Neural cell (in vitro differentiated cells): ENCODE measurements at regions not wholly inside any gene's neighbourhood (a gene's known extent, or its start where the extent isn't known, plus 50 kb on each side); places are given as distances from the start of the nearest gene placed in this dataset.

Experiments used
- H2AFZ ChIP-seq: fragments of 200-600, 300-800 bp; sonication (generic), shearing (Covaris generic); 2 replicates; pipeline ENCODE4 v1.6.0; 2014; ENCODE audit warnings: low read depth, mild to moderate bottlenecking, antibody characterized with exemption, low read length, moderate library complexity
- H3F3A ChIP-seq: fragments of 200-600 bp; shearing (Covaris generic); 2 replicates; pipeline ENCODE4 v1.6.1; 2016; ENCODE audit warnings: mild to moderate bottlenecking, moderate library complexity, mixed read lengths, antibody characterized with exemption, low read length; ENCODE audit not compliant: insufficient read depth, poor library complexity, severe bottlenecking
- H3K27ac ChIP-seq: fragments of 200-600, 300-800 bp; sonication (generic), shearing (Covaris generic); 2 replicates; pipeline ENCODE4 v1.5.1; 2014; ENCODE audit warnings: mild to moderate bottlenecking, low read length, moderate library complexity
- H3K27me3 ChIP-seq: fragments of 300-800, 200-600 bp; sonication (generic), shearing (Covaris generic); 2 replicates; pipeline ENCODE4 v1.6.0; 2014; ENCODE audit warnings: mild to moderate bottlenecking, low read depth, low read length, moderate library complexity; ENCODE audit not compliant: insufficient read depth
- H3K36me3 ChIP-seq: fragments of 300-800, 200-600 bp; sonication (generic), shearing (Covaris generic); 2 replicates; pipeline ENCODE4 v1.5.1; 2014; ENCODE audit warnings: mild to moderate bottlenecking, antibody characterized with exemption, low read length, moderate library complexity; ENCODE audit not compliant: insufficient read depth
- H3K4me2 ChIP-seq: fragments of 300-800, 200-600 bp; sonication (generic), shearing (Covaris generic); 2 replicates; pipeline ENCODE4 v1.6.0; 2014; ENCODE audit warnings: mild to moderate bottlenecking, low read length
- H3K4me3 ChIP-seq: fragments of 300-800, 200-600 bp; sonication (generic), shearing (Covaris generic); 2 replicates; pipeline ENCODE4 v1.5.1; 2014; ENCODE audit warnings: mild to moderate bottlenecking, low read length, moderate library complexity
- H3K79me2 ChIP-seq: fragments of 200-600 bp; shearing (Covaris generic); replicated peaks from 2 replicates; pipeline ENCODE4 v1.6.0; 2014; ENCODE audit warnings: mild to moderate bottlenecking, low read length, moderate library complexity; ENCODE audit not compliant: insufficient read depth
- H3K9ac ChIP-seq: fragments of 300-800, 200-600 bp; sonication (generic), shearing (Covaris generic); 2 replicates; pipeline ENCODE4 v1.6.1; 2016; ENCODE audit warnings: mild to moderate bottlenecking, low read length, mixed read lengths
- H3K9me2 ChIP-seq: fragments of 200-600 bp; shearing (Covaris generic); 2 replicates; pipeline ENCODE4 v1.6.1; 2016; ENCODE audit warnings: mild to moderate bottlenecking, low read length, mixed read lengths; ENCODE audit not compliant: insufficient read depth
- H3K9me3 ChIP-seq: fragments of 200-600, 300-800 bp; sonication (generic), shearing (Covaris generic); 2 replicates; pipeline ENCODE4 v1.6.1; 2016; ENCODE audit warnings: mild to moderate bottlenecking, mixed run types, low read length, moderate library complexity, mixed read lengths
- H4K20me1 ChIP-seq: fragments of 200-600 bp; shearing (Covaris generic); 2 replicates; pipeline ENCODE4 v1.6.1; 2016; ENCODE audit warnings: mild to moderate bottlenecking, mixed run types; ENCODE audit not compliant: insufficient read depth
- CTCF ChIP-seq: fragments of 450-650 bp; IDR thresholded peaks from 2 replicates; pipeline ENCODE4 v1.5.1; 2014; ENCODE audit warnings: antibody characterized with exemption, mild to moderate bottlenecking, moderate library complexity; ENCODE audit not compliant: poor library complexity, severe bottlenecking
- EP300 ChIP-seq: fragments of 450-650 bp; conservative IDR thresholded peaks from 2 replicates; pipeline ENCODE4 v1.6.1; 2014; ENCODE audit warnings: antibody characterized with exemption, mild to moderate bottlenecking, moderate library complexity; ENCODE audit not compliant: poor library complexity, severe bottlenecking
- EZH2 ChIP-seq: fragments of 200-600, 300-800 bp; shearing (Covaris generic), sonication (generic); IDR thresholded peaks from 2 replicates; pipeline ENCODE4 v1.6.1; 2014; ENCODE audit warnings: antibody characterized with exemption, low read length, borderline replicate concordance, mild to moderate bottlenecking; ENCODE audit not compliant: insufficient read depth, poor library complexity, severe bottlenecking
- MXI1 ChIP-seq: fragments of 450-650 bp; conservative IDR thresholded peaks from 2 replicates; pipeline ENCODE4 v1.6.1; 2014; ENCODE audit warnings: antibody characterized with exemption, mild to moderate bottlenecking; ENCODE audit not compliant: poor library complexity, severe bottlenecking
- POLR2AphosphoS5 ChIP-seq: IDR thresholded peaks from 2 replicates; pipeline ENCODE4 v1.6.1; 2012
- RAD21 ChIP-seq: fragments of 450-650 bp; conservative IDR thresholded peaks from 2 replicates; pipeline ENCODE4 v1.6.1; 2014; ENCODE audit warnings: antibody characterized with exemption, mild to moderate bottlenecking, moderate library complexity
- SMC3 ChIP-seq: fragments of 450-650 bp; conservative IDR thresholded peaks from 2 replicates; pipeline ENCODE4 v1.6.1; 2014; ENCODE audit warnings: antibody characterized with exemption, mild to moderate bottlenecking, moderate library complexity; ENCODE audit not compliant: poor library complexity
- TAF1 ChIP-seq: IDR thresholded peaks from 2 replicates; pipeline ENCODE4 v1.6.1; 2012; ENCODE audit warnings: low read depth
- TF ChIP-seq, protein P1 (sequence below): IDR thresholded peaks from 2 replicates; pipeline ENCODE4 v1.6.1; 2012; ENCODE audit warnings: borderline replicate concordance

DNA sequence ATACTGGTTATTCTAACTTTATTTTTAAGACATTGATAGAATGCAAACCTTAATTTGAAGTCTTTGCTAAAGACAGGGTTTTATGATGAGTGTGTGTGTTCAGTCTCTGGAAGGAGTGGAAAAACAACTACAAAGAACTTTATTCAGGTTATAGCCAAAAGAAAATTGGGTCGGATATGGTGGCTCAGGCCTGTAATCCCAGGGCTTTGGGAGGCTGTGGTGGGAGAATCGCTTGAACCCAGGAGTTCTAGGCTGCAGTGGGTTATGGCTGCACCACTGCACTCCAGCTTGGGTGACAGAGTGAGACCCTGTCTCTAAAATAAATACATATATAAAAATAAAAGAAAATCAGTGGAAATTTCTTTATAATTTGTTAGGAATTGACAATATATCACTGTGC is 581.5 kb upstream of the CA10 start:
- Histone ChIP-seq H3K9me2 (no peaks in the 10 kb centered on the region), H3K4me3 (no peak overlapping the region), H3F3A (no peaks in the 10 kb centered on the region), H3K4me2 (no peak overlapping the region), H2AFZ (no peak overlapping the region), H3K9me3 (no peaks in the 10 kb centered on the region), H3K27ac (no peak overlapping the region), H4K20me1 (no peaks in the 10 kb centered on the region), H3K79me2 (no peaks in the 10 kb centered on the region), H3K36me3 (no peaks in the 10 kb centered on the region), H3K27me3 (no peaks in the 10 kb centered on the region), H3K9ac (no peak overlapping the region)
- TF ChIP-seq TAF1: no peak
- no peak for TF ChIP-seq MXI1
- TF ChIP-seq RAD21: no peak
- TF ChIP-seq POLR2AphosphoS5: no peak
- TF ChIP-seq, protein P1, sequence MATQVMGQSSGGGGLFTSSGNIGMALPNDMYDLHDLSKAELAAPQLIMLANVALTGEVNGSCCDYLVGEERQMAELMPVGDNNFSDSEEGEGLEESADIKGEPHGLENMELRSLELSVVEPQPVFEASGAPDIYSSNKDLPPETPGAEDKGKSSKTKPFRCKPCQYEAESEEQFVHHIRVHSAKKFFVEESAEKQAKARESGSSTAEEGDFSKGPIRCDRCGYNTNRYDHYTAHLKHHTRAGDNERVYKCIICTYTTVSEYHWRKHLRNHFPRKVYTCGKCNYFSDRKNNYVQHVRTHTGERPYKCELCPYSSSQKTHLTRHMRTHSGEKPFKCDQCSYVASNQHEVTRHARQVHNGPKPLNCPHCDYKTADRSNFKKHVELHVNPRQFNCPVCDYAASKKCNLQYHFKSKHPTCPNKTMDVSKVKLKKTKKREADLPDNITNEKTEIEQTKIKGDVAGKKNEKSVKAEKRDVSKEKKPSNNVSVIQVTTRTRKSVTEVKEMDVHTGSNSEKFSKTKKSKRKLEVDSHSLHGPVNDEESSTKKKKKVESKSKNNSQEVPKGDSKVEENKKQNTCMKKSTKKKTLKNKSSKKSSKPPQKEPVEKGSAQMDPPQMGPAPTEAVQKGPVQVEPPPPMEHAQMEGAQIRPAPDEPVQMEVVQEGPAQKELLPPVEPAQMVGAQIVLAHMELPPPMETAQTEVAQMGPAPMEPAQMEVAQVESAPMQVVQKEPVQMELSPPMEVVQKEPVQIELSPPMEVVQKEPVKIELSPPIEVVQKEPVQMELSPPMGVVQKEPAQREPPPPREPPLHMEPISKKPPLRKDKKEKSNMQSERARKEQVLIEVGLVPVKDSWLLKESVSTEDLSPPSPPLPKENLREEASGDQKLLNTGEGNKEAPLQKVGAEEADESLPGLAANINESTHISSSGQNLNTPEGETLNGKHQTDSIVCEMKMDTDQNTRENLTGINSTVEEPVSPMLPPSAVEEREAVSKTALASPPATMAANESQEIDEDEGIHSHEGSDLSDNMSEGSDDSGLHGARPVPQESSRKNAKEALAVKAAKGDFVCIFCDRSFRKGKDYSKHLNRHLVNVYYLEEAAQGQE: no peak
- TF ChIP-seq CTCF: no peak
- TF ChIP-seq EP300: no peak
- TF ChIP-seq SMC3: no peak
- no peak for TF ChIP-seq EZH2

DNA sequence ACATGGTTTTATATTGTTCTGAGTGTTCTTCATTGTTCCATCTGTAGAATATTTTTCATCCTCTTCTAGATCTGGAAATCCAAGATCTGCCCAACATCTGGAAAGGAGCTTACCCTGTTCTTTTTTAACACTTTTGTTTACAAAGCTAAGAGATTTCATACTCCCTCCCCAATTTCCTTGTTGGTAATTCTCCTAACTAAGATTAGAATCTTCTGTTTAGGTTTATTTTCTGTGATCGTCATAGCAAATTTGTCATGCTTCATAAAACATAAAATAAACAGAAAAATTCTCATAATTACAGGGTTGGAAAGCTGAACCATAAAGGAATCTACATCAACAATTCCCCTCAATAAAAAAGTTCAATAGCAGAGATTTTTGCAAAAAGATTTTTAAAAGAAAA is 580.3 kb upstream of the CA10 start:
- Histone ChIP-seq H2AFZ (no peak overlapping the region), H3K4me3 (no peak overlapping the region)
- TF ChIP-seq, protein P1: no peak
- TF ChIP-seq EP300 (no peak), MXI1 (no peak), EZH2 (no peak), CTCF (no peak), SMC3 (no peak), POLR2AphosphoS5 (no peak), TAF1 (no peak), RAD21 (no peak)

More for the DNA sequence above, 580.3 kb upstream of the CA10 start:
- Histone ChIP-seq H3K36me3 (no peaks in the 10 kb centered on the region), H3K4me2 (no peak overlapping the region), H4K20me1 (no peaks in the 10 kb centered on the region), H3K9ac (no peak overlapping the region), H3F3A (no peaks in the 10 kb centered on the region), H3K27me3 (no peaks in the 10 kb centered on the region), H3K9me2 (no peaks in the 10 kb centered on the region), H3K27ac (no peak overlapping the region), H3K9me3 (no peaks in the 10 kb centered on the region), H3K79me2 (no peaks in the 10 kb centered on the region)
